ENCODE measurements at regions not wholly inside any gene's neighbourhood (a gene's known extent, or its start where the extent isn't known, plus 50 kb on each side); places are given as distances from the start of the nearest gene placed in this dataset.

DNA sequence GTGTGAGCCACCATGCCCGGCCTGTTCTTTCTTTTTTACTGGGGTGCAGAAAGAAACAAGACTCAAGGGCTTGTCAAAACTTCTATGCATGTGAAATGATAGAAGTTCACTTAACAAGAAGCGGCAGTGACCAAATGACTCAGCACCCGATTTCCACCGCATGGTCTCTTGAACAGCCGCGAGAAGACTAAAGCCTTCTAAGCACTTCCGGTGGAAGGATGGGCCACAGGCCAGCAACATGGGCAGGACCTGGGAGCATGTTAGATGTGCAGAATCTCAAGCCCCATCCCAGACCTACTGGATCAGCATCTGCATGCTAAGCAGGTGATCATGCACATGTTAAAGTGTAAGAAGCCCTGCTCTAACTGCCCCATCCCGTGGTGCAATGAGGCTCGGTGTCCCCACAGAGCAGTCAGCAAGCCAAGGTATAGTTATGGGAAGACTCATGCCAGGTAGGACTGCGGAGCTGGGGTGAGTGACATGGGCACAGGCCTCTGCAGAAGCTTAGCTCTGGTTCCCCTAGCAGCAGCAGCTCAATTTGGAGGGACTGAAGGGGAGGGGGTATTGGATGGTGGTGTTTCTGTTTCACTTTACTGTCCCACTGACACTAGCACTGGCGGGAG is 88.5 kb upstream of the HNF1B start (continued):
- TF ChIP-seq SIX5 (IDR thresholded peaks at IDR 0.05; ENCODE audit: low read depth, low read length, severe bottlenecking): no peak
- TF ChIP-seq ATF7 (IDR thresholded peaks at IDR 0.05; ENCODE audit: low read depth): no peak; the same call in 1 of the 2 replicates
- no peak for TF ChIP-seq POLR2AphosphoS2 (IDR thresholded peaks at IDR 0.05; ENCODE audit: low read depth, low read length)
- no peak for TF ChIP-seq SUPT20H (IDR thresholded peaks at IDR 0.05; ENCODE audit: borderline replicate concordance, control insufficient read depth, low read depth, low read length)
- no peak for TF ChIP-seq FOS (IDR thresholded peaks at IDR 0.05; ENCODE audit: borderline replicate concordance, extremely low read depth, insufficient read length)
- TF ChIP-seq, protein P1, sequence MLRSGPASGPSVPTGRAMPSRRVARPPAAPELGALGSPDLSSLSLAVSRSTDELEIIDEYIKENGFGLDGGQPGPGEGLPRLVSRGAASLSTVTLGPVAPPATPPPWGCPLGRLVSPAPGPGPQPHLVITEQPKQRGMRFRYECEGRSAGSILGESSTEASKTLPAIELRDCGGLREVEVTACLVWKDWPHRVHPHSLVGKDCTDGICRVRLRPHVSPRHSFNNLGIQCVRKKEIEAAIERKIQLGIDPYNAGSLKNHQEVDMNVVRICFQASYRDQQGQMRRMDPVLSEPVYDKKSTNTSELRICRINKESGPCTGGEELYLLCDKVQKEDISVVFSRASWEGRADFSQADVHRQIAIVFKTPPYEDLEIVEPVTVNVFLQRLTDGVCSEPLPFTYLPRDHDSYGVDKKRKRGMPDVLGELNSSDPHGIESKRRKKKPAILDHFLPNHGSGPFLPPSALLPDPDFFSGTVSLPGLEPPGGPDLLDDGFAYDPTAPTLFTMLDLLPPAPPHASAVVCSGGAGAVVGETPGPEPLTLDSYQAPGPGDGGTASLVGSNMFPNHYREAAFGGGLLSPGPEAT (IDR thresholded peaks at IDR 0.05; ENCODE audit: low read depth): 0 out of 2 replicates have a peak, but pooled peaks have one; percentile 21
- TF ChIP-seq NFYA (IDR thresholded peaks at IDR 0.05; ENCODE audit: borderline replicate concordance, low read depth, low read length): no peak
- no peak for TF ChIP-seq MYB (IDR thresholded peaks at IDR 0.05; ENCODE audit: borderline replicate concordance, low read depth, low read length)
- TF ChIP-seq ETV6 (conservative IDR thresholded peaks at IDR 0.05 in 1 of 2, IDR thresholded peaks at IDR 0.05 in 1 of 2; ENCODE audit: borderline replicate concordance in 1 of 2, low read depth in 1 of 2): peak in 1 of 2 experiments; percentile 38; a peak in 1 of 4 replicates
- 0 out of 2 replicates have a peak, but pooled peaks have one; percentile 12 for TF ChIP-seq CREM (IDR thresholded peaks at IDR 0.05; ENCODE audit: low read depth)
- 0 out of 2 replicates have a peak, but pooled peaks have one; percentile 22 for TF ChIP-seq GABPA (IDR thresholded peaks at IDR 0.05; ENCODE audit: low read depth)
- TF ChIP-seq EED (IDR thresholded peaks at IDR 0.05; ENCODE audit: low read depth): no peak
- TF ChIP-seq, protein P2, sequence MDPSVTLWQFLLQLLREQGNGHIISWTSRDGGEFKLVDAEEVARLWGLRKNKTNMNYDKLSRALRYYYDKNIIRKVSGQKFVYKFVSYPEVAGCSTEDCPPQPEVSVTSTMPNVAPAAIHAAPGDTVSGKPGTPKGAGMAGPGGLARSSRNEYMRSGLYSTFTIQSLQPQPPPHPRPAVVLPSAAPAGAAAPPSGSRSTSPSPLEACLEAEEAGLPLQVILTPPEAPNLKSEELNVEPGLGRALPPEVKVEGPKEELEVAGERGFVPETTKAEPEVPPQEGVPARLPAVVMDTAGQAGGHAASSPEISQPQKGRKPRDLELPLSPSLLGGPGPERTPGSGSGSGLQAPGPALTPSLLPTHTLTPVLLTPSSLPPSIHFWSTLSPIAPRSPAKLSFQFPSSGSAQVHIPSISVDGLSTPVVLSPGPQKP (IDR thresholded peaks at IDR 0.05; ENCODE audit: low read depth, low read length): peak; percentile 88
- TF ChIP-seq RELA (IDR thresholded peaks at IDR 0.05; ENCODE audit: borderline replicate concordance, partially characterized antibody): no peak
- 0 out of 2 replicates have a peak, but pooled peaks have one; percentile 70 for TF ChIP-seq SMARCA5 (IDR thresholded peaks at IDR 0.05)
- no peak for TF ChIP-seq CEBPB (IDR thresholded peaks at IDR 0.05; ENCODE audit: borderline replicate concordance in 1 of 2, low read depth in 2 of 2, low read length in 2 of 2)
- TF ChIP-seq SUZ12 (IDR thresholded peaks at IDR 0.05; ENCODE audit: unreplicated experiment): no peak
- TF ChIP-seq NR2C1 (IDR thresholded peaks at IDR 0.05): no peak
- no peak for TF ChIP-seq BRCA1 (IDR thresholded peaks at IDR 0.05; ENCODE audit: low read depth, low read length)
- TF ChIP-seq STAT1 (conservative IDR thresholded peaks at IDR 0.05): no peak
- no peak for TF ChIP-seq BCL11A (IDR thresholded peaks at IDR 0.05; ENCODE audit: low read depth, low read length)
- TF ChIP-seq SREBF2 (IDR thresholded peaks at IDR 0.05; ENCODE audit: low read length): no peak
- TF ChIP-seq NFIC (IDR thresholded peaks at IDR 0.05; ENCODE audit: low read depth, low read length): no peak
- TF ChIP-seq, protein P3, sequence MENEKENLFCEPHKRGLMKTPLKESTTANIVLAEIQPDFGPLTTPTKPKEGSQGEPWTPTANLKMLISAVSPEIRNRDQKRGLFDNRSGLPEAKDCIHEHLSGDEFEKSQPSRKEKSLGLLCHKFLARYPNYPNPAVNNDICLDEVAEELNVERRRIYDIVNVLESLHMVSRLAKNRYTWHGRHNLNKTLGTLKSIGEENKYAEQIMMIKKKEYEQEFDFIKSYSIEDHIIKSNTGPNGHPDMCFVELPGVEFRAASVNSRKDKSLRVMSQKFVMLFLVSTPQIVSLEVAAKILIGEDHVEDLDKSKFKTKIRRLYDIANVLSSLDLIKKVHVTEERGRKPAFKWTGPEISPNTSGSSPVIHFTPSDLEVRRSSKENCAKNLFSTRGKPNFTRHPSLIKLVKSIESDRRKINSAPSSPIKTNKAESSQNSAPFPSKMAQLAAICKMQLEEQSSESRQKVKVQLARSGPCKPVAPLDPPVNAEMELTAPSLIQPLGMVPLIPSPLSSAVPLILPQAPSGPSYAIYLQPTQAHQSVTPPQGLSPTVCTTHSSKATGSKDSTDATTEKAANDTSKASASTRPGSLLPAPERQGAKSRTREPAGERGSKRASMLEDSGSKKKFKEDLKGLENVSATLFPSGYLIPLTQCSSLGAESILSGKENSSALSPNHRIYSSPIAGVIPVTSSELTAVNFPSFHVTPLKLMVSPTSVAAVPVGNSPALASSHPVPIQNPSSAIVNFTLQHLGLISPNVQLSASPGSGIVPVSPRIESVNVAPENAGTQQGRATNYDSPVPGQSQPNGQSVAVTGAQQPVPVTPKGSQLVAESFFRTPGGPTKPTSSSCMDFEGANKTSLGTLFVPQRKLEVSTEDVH (IDR thresholded peaks at IDR 0.05; ENCODE audit: low read depth, partially characterized antibody): no peak

Data from GM12878 (cell line).